AG04450 (cell line): ENCODE measurements at regions not wholly inside any gene's neighbourhood (a gene's known extent, or its start where the extent isn't known, plus 50 kb on each side); places are given as distances from the start of the nearest gene placed in this dataset. TPM values are rescaled to one million over a fixed set of nuclear protein-coding genes. Genes with fewer than 3 reads are reported as not detected.

Experiments used
- CTCF ChIA-PET: fragments of 300-600, 350-600 bp; formaldehyde crosslinking; extraction: SDS; loops from one replicate; lab custom pipeline; 2022; ENCODE audit warnings: antibody characterized with exemption, inconsistent platforms; lab: Charles Lee
- POLR2A ChIA-PET: fragments of 350-600 bp; formaldehyde crosslinking; extraction: SDS; loops from one replicate; lab custom pipeline; 2021; ENCODE audit warnings: antibody characterized with exemption, inconsistent platforms; lab: Yijun Ruan, JAX
- DNase-seq: peaks from one replicate; pipeline ENCODE4 v3.0.0-alpha.2; 2011; ENCODE audit warnings: low read depth, low spot score
- H3K27ac ChIP-seq: one replicate; pipeline ENCODE4 v1.5.1; 2012; ENCODE audit warnings: low read depth, low read length, control low read depth
- H3K27me3 ChIP-seq: one replicate; pipeline ENCODE4 v1.6.0; 2012; ENCODE audit warnings: low read length; ENCODE audit not compliant: control insufficient read depth, insufficient read depth
- H3K4me3 ChIP-seq: 2 replicates; pipeline ENCODE4 v1.5.1; 2011; ENCODE audit warnings: mild to moderate bottlenecking, low read depth, low read length, control low read depth
- H3K9me3 ChIP-seq: 2 replicates; pipeline ENCODE4 v1.5.1; 2012; ENCODE audit warnings: low read length; ENCODE audit not compliant: control insufficient read depth, insufficient read depth
- small RNA-seq: library from RNA; depleted of rRNA; stranded (forward); fragments of <200 nt; gene quantifications from one replicate; pipeline ENCODE3, GENCODE V24; 2012; ENCODE audit warnings: low read depth; ENCODE audit not compliant: insufficient read length
- TF ChIP-seq, protein P1 (sequence below): IDR thresholded peaks from 2 replicates; pipeline ENCODE4 v1.5.1; 2011; ENCODE audit warnings: low read depth, low read length, control low read depth, inconsistent platforms

GRCh38 chr10:34869135-34869836 lies 54.2 kb upstream of the PARD3 start:
- Histone ChIP-seq H3K27me3 (peaks cover 18% of the 10 kb centered on the region), H3K4me3 (no peak overlapping the region), H3K9me3 (no peaks in the 10 kb centered on the region), H3K27ac (no peak overlapping the region)
- DNase-seq: no peak
- CTCF ChIA-PET: no interaction called here
- POLR2A ChIA-PET: no interaction called here
- TF ChIP-seq, protein P1, sequence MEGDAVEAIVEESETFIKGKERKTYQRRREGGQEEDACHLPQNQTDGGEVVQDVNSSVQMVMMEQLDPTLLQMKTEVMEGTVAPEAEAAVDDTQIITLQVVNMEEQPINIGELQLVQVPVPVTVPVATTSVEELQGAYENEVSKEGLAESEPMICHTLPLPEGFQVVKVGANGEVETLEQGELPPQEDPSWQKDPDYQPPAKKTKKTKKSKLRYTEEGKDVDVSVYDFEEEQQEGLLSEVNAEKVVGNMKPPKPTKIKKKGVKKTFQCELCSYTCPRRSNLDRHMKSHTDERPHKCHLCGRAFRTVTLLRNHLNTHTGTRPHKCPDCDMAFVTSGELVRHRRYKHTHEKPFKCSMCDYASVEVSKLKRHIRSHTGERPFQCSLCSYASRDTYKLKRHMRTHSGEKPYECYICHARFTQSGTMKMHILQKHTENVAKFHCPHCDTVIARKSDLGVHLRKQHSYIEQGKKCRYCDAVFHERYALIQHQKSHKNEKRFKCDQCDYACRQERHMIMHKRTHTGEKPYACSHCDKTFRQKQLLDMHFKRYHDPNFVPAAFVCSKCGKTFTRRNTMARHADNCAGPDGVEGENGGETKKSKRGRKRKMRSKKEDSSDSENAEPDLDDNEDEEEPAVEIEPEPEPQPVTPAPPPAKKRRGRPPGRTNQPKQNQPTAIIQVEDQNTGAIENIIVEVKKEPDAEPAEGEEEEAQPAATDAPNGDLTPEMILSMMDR: no peak

- H3K9me3 ChIP-seq: no peaks in the 10 kb centered on the region
- CTCF ChIA-PET: no interaction called here
- no peak overlapping the region for H3K4me3 ChIP-seq
- H3K27ac ChIP-seq: no peak overlapping the region
- TF ChIP-seq, protein P1: no peak
- POLR2A ChIA-PET: no interaction called here
- DNase-seq: no peak
- H3K27me3 ChIP-seq: peaks cover 22% of the 10 kb centered on the region
Observed at GRCh38 chr10:34868589-34868988, 53.5 kb upstream of the PARD3 start.

DNA sequence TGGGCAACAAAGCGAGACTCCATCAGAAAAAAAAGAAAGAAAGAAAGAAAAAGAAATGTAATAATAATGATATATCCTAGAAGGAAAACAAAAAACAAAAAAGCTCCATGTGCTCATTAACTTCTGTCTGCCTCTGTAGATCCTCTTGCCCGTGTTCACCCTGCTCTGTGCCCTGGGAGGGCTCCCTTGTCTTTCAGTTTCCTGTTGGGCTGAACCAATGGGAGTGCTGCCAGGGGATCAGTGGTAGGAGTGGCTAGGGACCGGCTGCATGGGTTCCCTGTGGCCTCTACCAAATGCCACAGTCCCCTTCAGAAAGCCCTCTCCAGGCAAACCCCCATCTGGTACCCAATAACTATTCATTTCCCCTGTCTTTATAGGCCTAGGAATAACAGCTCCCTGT lies 51.8 kb upstream of the PARD3 start:
- CTCF ChIA-PET: interaction anchor here (0.9 kb wide), 1 partner anchor 15 kb away, joined by 3 read pairs; no protein-coding TSS in a partner anchor
- TF ChIP-seq, protein P1: no peak
- DNase-seq: no peak

More for the DNA sequence above, 51.8 kb upstream of the PARD3 start:
- H3K4me3 ChIP-seq: no peak overlapping the region
- H3K27ac ChIP-seq: no peak overlapping the region
- H3K9me3 ChIP-seq: no peaks in the 10 kb centered on the region
- peaks cover 20% of the 10 kb centered on the region for H3K27me3 ChIP-seq
- POLR2A ChIA-PET: no interaction called here

Small RNA genes lying in the stretch of these regions (small RNA-seq; reads per million reads assigned to genes)
- gene RNU6-193P: not detected
- not detected for gene RNU6-847P
- gene SS18L2P1: not detected
